Motor neuron (in vitro differentiated cells): ENCODE measurements at regions not wholly inside any gene's neighbourhood (a gene's known extent, or its start where the extent isn't known, plus 50 kb on each side); places are given as distances from the start of the nearest gene placed in this dataset.

Experiments
- ATAC-seq, 8 experiments: fragments of 200-7000 bp; cut with Tn5 transposase; replicated peaks in 6 of 8; 2 replicates each; pipeline ENCODE4 v1.8.0; 2021; ENCODE audit warnings: mild to moderate bottlenecking in 8 of 8, moderate library complexity in 8 of 8
- H3K27ac ChIP-seq, 2 donors: fragments of 250-450 bp; sonication (Bioruptor Pico); 2 replicates each; pipeline ENCODE4 v1.9.0; 2021; ENCODE audit warnings: antibody characterized with exemption in 2 of 2, mild to moderate bottlenecking in 2 of 2, moderate library complexity in 1 of 2
- H3K4me1 ChIP-seq, 2 donors: fragments of 250-450 bp; sonication (Bioruptor Pico); replicated peaks in 1 of 2; 2 replicates each; pipeline ENCODE4 v1.6.1; 2021; ENCODE audit warnings: antibody characterized with exemption in 2 of 2, mild to moderate bottlenecking in 2 of 2, moderate library complexity in 1 of 2
- H3K4me3 ChIP-seq, 5 donors: fragments of 250-450 bp; sonication (Bioruptor Pico); 2 replicates each; pipeline ENCODE4 v1.9.0; 2021; ENCODE audit warnings: antibody characterized with exemption in 5 of 5, mild to moderate bottlenecking in 5 of 5, moderate library complexity in 4 of 5
- WGBS, 10 experiments: fragments of 450-650 bp; shearing (Covaris generic); methylation state at CpG; one replicate each; pipeline ENCODE4 v1.0.0; 2022; 5-methylcytosine and 5-hydroxymethylcytosine counted together
- in situ Hi-C, 9 experiments: fragments of 400-800 bp; cut with MboI; loops; one replicate each; pipeline ENCODE4 v1.15.0; 2021; ENCODE audit warnings: low sequenced_read_pairs in 9 of 9, low pct_unique_long_range_greater_than_20kb in 2 of 9; ENCODE audit not compliant: unreplicated experiment in 9 of 9

- in situ Hi-C loops = no loop called here
- no peak overlapping the region for H3K4me3 ChIP-seq
These were observed 148.0 kb upstream of the BMP4 start for GRCh38 chr14:54104601-54105145.

GRCh38 chr14:54105406-54105805, 148.8 kb upstream of the BMP4 start:
- no peak for ATAC-seq
- 95 to 100% (median 100%) methylated on average over 1 to 2 of the region's 2 CpGs; no CpG with 5 or more reads in 2 of the 10 experiments for WGBS, 10 experiments
- Histone ChIP-seq H3K4me3 (no peak overlapping the region), H3K4me1 (no peaks in the 10 kb centered on the region), H3K27ac (no peak overlapping the region)
- in situ Hi-C loops = no loop called here

More at GRCh38 chr14:54104601-54105145, 148.0 kb upstream of the BMP4 start:
- 50 to 100% (median 85%) methylated on average over 2 to 3 of the region's 3 CpGs; no CpG with 5 or more reads in 1 of the 10 experiments for WGBS, 10 experiments
- Histone ChIP-seq H3K27ac (no peak overlapping the region), H3K4me1 (no peaks in the 10 kb centered on the region)
- ATAC-seq = no peak

- no peak overlapping the region for H3K4me3 ChIP-seq
- no peaks in the 10 kb centered on the region for H3K4me1 ChIP-seq
- no peak overlapping the region for H3K27ac ChIP-seq
- in situ Hi-C loops = no loop called here
- WGBS, 10 experiments = 52 to 100% (median 70%) methylated on average over 1 to 2 of the region's 2 CpGs; no CpG with 5 or more reads in 4 of the 10 experiments
- ATAC-seq = no peak
These were observed 149.3 kb upstream of the BMP4 start for GRCh38 chr14:54105898-54106297.

- H3K27ac ChIP-seq = no peak overlapping the region
- in situ Hi-C loops = no loop called here
- ATAC-seq = peak in 1 of 8 experiments; percentile 43
- WGBS, 10 experiments = 40 to 100% (median 94%) methylated on average over 1 to 5 of the region's 6 CpGs; no CpG with 5 or more reads in 4 of the 10 experiments
- H3K4me1 ChIP-seq = no peaks in the 10 kb centered on the region
- no peak overlapping the region for H3K4me3 ChIP-seq
These were observed 150.2 kb upstream of the BMP4 start for GRCh38 chr14:54106661-54107377.

GRCh38 chr14:54108481-54109471, 152.2 kb upstream of the BMP4 start:
- in situ Hi-C loops = no loop called here
- peak in 2 of 8 experiments; percentile 73 to 80 for ATAC-seq
- Histone ChIP-seq H3K4me3 (no peak overlapping the region), H3K27ac (no peak overlapping the region), H3K4me1 (no peaks in the 10 kb centered on the region)
- 0 to 97% (median 72%) methylated on average over 1 to 3 of the region's 3 CpGs for WGBS, 10 experiments

- H3K4me3 ChIP-seq = no peak overlapping the region
- no peak overlapping the region for H3K27ac ChIP-seq
- ATAC-seq = no peak
- WGBS, 10 experiments = 29 to 100% (median 92%) methylated on average over 1 to 2 of the region's 2 CpGs; no CpG with 5 or more reads in 5 of the 10 experiments
- in situ Hi-C loops = no loop called here
- H3K4me1 ChIP-seq = no peaks in the 10 kb centered on the region
These were observed 153.0 kb upstream of the BMP4 start for GRCh38 chr14:54109521-54110120.

GRCh38 chr14:54114941-54115340, 158.3 kb upstream of the BMP4 start:
- in situ Hi-C loops = no loop called here

GRCh38 chr14:54116198-54116885, 159.7 kb upstream of the BMP4 start:
- WGBS, 10 experiments = 0 to 67% (median 29%) methylated on average over 1 to 2 of the region's 2 CpGs; no CpG with 5 or more reads in 1 of the 10 experiments
- Histone ChIP-seq H3K4me3 (no peak overlapping the region), H3K27ac (no peak overlapping the region), H3K4me1 (peaks cover 8 to 9% of the 10 kb centered on the region in 2 donors)
- ATAC-seq = peak in 3 of 8 experiments; percentile 93 to 98 (median 98)
- in situ Hi-C loops = no loop called here

More at GRCh38 chr14:54114941-54115340, 158.3 kb upstream of the BMP4 start:
- no peak overlapping the region for H3K27ac ChIP-seq
- H3K4me1 ChIP-seq = peaks cover 2 to 3% of the 10 kb centered on the region in 2 donors
- no peak for ATAC-seq
- 71 to 100% (median 81%) methylated on average over 1 of the region's 1 CpG; no CpG with 5 or more reads in 4 of the 10 experiments for WGBS, 10 experiments
- H3K4me3 ChIP-seq = no peak overlapping the region

GRCh38 chr14:54116972-54117371, 160.3 kb upstream of the BMP4 start:
- in situ Hi-C loops = no loop called here
- Histone ChIP-seq H3K4me3 (no peak overlapping the region), H3K4me1 (peaks cover 8 to 9% of the 10 kb centered on the region in 2 donors), H3K27ac (no peak overlapping the region)
- 14 to 100% (median 83%) methylated on average over 1 to 2 of the region's 2 CpGs; no CpG with 5 or more reads in 1 of the 10 experiments for WGBS, 10 experiments
- peak in 1 of 8 experiments; percentile 35 for ATAC-seq

- Histone ChIP-seq H3K27ac (no peak overlapping the region), H3K4me1 (peaks cover 8 to 9% of the 10 kb centered on the region in 2 donors), H3K4me3 (no peak overlapping the region)
- in situ Hi-C loops = no loop called here
- no peak for ATAC-seq
- 29 to 93% (median 72%) methylated on average over 1 to 3 of the region's 3 CpGs for WGBS, 10 experiments
These were observed 160.8 kb upstream of the BMP4 start for GRCh38 chr14:54117396-54117795.

- Histone ChIP-seq H3K4me3 (no peak overlapping the region), H3K27ac (no peak overlapping the region), H3K4me1 (peaks cover 8 to 9% of the 10 kb centered on the region in 2 donors)
- WGBS, 10 experiments = 67 to 100% (median 84%) methylated on average over 1 to 3 of the region's 3 CpGs; no CpG with 5 or more reads in 1 of the 10 experiments
- no peak for ATAC-seq
- in situ Hi-C loops = no loop called here
These were observed 161.3 kb upstream of the BMP4 start for GRCh38 chr14:54117924-54118323.

- Histone ChIP-seq H3K4me3 (no peak overlapping the region), H3K27ac (no peak overlapping the region), H3K4me1 (peaks cover 8 to 9% of the 10 kb centered on the region in 2 donors)
- in situ Hi-C loops = no loop called here
- no peak for ATAC-seq
- 14 to 100% (median 79%) methylated on average over 1 of the region's 1 CpG; no CpG with 5 or more reads in 1 of the 10 experiments for WGBS, 10 experiments
These were observed 163.6 kb upstream of the BMP4 start for GRCh38 chr14:54120260-54120659.
